NCI-H1930 (cell line): ENCODE measurements at regions not wholly inside any gene's neighbourhood (a gene's known extent, or its start where the extent isn't known, plus 50 kb on each side); places are given as distances from the start of the nearest gene placed in this dataset.

Source experiments
- DNase-seq, 2 experiments: peaks; one replicate each; lab custom pipeline; 2025; lab: John Stamatoyannopoulos, UW

DNA sequence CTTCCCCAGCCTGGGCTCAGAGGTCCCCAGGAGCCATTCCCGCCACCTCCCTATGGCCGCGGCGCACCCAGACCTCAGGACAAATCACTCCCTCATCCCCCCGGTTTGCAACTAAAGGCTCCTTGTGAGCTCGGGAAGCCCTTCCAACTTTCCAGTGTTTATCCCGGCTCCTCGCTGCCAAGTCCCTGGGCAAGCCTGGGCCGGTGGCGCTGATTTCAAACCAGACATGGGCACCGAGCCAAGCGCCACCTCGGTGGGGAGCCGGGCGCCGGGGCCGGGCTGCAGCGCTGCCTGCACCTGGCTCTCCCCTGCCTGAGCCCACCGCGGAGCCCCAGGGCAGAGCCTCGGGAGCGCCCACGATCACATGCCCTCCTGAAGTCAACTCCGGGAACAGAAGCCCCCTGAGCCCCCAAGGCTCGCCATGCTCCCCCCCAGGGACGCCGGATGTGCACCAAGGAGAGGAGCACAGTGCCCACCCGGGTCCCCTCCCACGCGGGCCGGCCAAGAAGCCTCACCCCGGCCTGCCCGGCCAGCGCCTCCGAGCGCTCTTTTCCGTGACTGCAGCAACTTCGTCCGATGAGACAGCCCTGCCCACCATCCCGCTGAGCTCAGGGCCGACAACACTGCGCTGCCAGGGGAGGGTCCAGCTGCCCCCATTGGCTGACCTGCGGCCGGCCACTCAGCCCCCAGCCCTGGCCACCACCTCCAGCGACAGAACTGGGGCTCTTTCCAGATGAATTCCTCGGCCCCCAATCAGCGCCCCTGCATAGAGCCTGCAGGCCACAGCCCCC is 50.0 kb downstream of the NCOR2 start:
- DNase-seq, result peak in 1 of 2 experiments; percentile 32

DNA sequence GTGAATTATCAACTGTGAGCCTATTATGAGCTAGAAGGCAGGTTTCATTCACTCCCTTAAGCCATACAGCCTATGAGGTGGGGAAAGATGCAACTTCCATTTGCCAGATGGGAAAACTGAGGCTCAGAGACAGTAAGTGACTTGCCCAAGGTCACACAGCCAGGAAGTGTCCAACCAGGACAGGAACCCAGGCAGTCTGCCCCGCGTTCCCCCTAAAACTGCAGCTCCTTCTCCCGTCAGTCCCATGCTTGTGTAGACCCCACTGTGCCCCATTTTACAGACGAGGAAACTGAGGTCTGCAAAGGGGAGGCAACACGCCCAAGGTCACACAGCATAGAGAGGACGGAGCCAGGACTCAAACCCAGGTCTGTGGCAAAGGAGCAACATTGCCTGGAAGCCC is 50.6 kb downstream of the NCOR2 start:
- no peak for DNase-seq

DNA sequence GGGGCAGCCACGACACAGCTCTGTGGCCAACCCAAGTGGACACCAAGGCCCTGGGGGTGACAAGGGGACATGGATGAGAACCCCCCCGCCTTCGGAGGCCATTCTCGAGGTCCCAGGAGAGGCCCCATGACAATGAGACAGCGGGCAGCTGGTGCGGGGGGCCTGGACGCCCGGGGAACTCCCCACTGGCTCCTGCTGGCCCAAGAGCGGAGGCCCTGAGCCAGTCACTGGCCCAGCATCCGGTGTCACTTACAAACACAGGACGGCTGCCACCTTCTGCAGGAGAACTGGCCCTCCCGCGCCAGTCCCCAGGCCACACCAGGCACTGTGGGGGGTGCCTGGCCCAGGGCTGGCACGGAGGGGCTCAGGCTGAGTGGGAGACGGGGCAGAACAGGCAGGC is 51.4 kb downstream of the NCOR2 start:
- no peak for DNase-seq

DNA sequence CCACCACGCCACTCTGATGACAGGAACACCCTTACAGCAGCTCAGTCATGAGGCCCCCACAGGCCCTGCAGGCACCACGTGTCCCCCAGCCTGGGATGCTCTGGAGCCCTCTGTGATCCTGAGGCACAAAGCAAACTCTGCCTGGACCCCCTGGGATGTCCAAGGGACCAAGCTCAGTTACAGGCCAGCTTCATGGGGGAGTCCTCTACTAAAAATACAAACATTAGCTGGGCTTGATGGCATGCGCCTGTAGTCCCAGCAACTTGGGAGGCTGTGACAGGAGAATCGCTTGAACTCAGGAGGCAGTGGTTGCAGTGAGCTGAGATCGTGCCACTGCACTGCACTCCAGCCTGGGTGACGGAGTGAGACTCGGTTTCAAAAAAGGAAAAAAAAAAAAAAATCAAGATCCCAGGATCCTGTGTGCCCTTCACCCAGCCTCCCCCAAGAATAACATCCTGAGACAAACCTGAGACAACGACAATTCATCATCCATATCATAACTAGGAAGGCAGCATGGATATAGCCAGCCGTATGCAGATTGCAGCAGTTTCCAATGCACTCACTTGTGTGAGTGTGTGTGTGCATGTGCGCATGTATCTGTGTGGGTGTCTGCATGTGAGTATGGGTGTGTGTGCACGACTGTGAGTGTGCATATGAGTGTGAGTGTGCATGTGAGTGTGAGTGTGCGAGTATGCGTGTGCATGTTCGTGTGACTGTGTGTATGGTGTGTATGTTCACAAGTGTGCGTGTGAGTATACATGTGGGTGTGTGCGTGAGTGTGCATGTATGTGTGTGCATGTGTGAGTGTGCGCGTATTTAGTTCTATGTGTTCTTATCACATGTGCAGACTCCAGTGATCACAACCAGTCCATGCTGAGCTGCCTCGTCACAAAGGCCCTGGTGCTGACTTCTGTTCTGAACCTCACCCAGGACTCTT is 52.1 kb downstream of the NCOR2 start:
- DNase-seq, result no peak

DNA sequence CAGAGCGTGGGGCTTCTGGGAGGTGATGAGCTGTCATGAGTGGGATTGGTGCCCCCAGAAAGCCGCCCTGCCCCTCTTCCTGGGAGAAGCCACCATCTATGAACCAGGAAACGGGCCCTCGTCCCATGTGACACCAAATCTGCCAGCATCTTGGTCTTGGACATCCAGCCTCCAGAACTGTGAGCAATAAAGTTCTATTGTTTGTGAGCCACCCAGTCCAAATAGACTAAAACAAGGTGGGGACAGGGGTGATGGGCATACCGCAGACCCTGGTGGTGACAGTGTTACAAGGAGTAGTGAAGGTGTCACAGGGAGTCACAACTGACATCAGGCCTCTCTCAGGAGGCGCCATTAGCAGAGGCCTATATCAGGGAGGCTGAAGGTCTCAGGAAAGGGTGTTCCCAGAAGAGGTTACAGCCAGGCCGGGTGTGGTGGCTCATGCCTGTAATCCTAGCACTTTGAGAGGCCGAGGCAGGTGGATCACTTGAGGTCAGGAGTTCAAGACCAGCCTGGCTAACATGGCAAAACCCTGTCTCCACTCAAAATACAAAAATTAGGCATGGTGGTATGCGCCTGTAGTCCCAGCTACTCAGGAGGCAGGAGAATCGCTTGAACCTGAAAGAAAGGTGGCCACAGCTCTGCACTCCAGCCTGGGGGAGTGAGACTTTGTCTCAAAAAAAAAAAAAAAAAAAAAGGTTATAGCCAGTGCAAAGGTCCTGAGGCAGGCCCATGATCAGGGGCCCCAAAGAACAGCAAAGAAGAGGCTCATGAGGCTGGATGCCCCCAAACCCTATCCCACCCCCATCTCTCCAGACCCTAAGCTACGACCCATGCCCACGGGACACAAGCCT is 53.0 kb downstream of the NCOR2 start:
- DNase-seq, result no peak

DNA sequence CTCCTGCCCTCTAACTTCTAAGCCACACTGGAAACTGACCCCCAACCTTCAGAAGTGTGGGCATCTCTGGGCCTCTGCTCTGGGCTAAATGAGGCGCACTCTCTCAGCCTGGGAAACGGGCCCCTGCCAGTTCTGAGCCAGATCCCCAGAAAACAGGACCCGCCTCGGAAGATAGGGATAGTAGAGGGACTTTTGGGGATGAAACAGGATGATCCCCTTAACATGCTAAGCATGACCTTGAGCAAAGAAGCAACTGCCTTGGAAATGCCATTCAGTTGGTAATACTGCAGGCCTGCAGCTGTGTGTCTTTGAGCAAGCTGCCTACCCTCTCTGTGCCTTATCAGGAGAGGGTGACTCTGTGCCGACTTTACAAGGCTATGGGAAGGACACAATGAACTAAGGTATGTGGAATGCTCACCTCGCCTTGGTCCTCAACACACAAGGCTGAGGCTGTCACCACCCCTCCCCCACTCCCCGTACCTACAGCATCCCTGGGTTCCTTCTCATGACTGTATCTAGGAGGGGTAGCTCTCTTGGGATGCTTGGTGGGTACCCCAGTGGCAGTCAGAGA is 54.0 kb downstream of the NCOR2 start:
- no peak for DNase-seq

DNA sequence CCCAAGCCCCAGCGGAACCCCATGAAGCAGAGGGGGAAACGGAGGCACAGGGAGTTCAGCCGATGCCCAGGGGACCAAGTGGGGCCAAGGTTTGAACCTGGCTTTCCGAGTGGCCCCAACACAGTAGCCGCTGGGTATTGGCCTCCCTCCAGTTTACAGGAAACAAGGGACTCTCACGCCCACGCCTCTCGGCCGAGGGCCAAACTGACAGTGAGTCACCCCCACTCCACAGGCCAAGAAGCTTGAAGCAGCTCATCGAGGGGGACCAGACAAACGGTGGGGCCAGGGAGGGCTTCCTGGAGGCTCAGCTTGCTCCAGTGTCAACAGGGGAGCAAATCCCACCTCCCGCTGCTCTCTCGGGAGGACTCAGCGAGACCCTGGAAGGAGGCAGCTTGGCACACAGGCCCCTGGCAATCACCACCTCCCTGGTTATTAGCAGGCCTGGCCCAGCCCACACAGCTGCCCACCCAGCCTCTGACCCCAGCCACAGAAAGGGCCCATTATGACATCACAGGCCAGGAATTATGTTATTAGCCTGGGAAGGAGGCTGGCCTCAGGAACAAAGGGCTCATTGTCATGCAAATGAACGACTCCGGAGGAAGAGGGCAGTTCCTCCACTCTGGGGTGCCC is 54.6 kb downstream of the NCOR2 start:
- DNase-seq, result no peak

DNA sequence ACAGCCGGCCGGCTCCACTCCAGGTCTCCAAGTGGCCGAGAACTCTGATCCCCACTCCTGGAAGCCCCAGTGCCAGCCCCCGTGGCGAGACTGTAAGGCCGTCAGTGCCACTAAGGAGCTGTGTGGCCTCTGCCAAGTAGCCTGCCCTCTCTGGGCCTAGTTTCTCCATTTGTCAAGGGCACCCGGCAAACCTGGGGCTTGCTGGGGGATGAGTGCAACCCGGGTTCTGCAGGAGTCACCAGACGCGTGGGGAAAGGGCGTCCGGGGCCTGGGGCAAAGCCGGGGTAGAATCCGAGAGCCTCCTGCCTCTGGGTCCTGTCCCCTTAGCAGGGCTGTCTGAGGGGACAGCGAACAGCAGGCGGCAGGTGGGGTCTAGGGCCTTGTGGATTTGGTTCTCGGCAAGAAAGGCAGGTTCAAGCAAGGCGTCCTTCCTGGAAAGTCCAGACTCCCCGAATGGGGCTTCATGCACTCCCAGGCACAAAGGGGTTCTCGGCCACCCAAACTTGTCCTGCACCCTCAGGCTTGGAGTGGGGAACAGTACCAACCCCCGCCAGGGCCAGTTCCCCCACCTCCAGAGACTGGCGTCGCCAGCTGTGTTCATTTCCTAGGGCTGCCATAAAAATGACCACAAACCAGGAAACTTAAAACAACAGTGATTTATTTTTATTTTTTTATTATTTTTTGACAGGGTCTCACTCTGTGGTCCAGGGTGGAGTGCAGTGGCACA is 56.0 kb downstream of the NCOR2 start:
- no peak for DNase-seq

DNA sequence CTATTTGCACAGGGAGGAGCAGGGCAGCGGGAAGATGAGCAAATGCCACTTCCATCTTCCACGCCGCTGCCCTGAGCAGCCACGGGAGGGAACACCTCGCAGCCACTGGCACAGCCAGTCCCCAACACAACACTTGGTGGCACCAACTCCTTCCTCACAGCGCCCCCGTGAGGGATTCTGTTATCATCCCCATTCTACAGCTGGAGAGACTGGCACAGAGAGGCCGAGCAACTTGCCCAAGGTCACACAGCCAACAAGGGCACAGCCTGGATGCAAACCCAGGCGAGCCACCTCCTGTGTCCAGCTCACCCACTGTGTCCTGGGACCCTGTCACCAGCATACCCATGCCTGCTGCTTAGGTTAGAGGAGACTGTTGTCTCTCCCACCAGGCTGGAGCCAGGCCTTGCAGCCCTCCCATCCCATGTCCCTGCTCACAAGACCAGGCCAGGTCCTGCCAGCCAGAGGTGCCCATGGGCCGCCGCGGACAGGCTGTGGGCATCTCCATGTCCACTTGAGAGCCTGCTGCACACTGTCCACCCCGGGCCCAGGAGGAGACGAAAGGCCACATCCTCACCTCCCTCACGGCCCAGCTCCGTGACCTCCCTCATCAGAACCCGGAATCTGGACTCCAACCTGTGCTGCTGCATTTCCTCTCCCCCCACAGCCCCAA is 57.0 kb downstream of the NCOR2 start:
- no peak for DNase-seq

DNA sequence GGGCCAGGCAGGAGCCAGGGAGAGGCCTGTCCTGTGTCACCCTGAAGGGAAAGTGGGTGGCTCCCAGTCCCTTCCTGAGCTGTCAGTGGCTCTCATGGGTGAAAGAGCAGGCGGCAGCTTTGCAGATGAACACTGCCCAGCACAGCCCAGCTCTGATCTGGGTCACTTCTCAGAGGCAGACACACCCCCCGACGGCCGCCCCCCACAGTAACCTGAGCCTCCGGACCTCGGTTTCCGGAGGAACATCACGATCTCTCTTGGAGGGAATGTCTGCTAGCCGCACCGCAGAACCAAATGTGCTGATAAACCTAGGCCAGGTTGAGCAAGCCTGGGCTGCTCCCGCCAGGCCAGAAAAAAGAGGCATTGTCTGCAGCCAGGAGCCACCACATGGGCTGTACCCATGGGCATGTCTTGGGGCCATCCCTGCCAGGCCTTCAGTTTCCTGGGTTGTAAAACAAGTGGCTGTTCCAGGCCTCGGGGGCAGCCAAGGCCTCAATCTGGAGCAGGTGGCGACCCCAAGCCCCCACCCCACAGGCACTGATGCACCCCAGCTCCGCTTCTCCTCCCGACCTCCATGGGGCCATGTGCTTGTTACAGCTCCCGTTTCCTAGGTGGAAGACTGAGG is 57.6 kb downstream of the NCOR2 start:
- DNase-seq, result no peak

DNA sequence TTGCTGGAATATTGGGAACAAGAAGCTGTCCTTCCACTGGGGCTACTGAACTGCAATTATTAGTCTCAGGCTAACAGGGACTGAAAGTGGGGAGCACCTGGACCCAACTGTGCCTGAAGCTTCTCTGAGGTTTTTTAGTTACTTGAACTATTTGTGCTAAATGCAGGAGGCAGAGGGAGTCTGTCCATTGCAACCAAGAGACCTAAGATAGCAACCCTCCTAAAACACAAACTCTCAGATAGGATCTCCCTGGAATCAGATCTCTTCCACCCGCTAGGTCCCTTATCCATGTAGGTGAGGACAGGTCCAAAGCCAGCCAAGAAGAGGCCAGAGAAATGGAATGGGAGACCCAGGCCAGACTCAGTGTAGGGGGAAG is 58.1 kb downstream of the NCOR2 start:
- DNase-seq, result no peak

DNA sequence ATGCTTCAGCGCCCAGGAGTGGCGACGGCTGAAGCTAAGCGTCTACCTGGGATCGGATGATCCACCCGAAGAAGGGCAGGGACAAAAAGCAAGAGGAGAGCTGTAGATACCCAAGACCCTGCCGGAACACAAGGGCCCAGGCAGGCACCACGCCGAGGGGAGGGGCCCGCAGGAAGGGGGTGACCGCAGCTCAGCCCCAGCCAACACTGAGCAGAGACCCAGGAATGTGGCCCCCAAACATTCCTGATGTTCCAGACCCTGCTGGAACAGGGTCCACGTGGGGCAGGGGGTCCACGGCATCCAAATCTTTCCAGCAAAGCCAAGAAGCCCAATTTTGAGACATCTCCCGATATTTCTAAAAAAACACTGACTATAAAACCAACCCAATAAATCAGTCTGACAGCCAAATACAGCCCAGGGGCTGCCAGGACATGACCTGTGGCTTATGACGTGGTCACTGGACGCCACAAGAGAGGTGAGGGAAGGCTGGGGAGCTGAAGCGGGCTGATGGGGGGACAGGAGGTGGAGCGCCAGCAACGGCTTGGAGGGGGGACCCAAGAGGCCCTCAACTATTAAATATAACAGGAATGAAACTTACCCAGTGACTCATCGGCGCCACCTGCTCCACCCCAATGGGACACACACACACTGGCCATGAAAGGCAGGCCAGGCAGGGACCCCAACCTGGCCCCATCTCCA is 58.9 kb downstream of the NCOR2 start:
- no peak for DNase-seq

DNA sequence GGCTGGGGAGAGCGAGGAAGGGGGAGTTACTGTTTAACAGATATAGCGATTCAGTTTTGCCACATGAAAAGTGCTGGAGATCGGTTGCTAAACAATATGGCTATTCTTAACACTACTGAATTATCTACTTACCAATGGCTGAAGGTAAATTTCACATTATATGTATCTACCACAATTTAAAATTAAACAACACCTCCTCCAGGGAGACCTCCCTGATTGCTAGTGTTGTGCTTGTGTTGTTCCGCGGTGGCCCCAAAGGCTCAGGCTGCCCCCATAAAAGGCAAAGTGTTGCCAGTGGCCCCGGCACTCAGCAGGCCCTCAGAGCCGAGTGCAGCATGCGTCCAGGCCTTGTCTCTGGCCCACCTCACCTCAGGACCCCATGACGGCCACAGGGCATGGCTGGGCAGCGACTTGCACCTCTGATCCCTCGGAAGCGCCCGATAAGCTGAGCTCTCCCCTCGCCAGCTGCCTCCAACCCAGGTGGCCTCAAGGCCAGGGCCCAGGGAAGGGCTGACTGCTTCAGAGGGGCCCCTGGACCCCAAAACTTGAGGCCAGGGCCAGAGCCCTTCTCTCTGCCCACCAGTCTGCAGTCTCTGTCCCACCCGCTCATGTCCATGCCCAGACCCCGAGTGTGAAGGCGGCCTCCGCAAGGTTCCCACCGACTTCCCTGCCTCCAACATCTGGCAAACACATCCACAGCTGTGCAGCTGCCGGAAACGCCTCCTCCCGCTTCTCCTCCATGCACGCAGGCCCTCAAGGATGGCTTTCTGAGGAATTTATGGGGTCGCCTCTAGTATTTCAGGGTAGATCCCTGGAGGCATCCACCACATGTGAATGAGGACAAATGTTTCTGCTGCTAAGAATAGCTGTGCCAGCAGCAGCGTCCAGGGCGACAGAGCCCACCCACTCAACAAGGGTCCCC is 60.0 kb downstream of the NCOR2 start:
- no peak for DNase-seq

DNA sequence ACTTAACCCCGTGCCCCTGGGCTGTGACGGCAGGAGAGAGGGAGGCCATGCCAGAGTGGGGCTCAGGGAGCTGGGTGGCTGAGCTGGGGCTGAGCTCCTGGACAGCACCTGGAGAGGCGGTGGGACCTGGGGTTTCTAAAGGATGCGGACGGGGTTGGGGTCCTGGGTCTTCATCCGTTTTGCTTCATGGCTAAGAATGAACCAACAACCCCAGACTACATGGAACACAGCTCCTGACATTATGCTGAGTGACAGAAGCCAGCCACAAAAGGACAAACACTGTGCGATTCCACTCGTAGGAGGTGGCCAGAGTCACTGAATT is 60.6 kb downstream of the NCOR2 start:
- no peak for DNase-seq

DNA sequence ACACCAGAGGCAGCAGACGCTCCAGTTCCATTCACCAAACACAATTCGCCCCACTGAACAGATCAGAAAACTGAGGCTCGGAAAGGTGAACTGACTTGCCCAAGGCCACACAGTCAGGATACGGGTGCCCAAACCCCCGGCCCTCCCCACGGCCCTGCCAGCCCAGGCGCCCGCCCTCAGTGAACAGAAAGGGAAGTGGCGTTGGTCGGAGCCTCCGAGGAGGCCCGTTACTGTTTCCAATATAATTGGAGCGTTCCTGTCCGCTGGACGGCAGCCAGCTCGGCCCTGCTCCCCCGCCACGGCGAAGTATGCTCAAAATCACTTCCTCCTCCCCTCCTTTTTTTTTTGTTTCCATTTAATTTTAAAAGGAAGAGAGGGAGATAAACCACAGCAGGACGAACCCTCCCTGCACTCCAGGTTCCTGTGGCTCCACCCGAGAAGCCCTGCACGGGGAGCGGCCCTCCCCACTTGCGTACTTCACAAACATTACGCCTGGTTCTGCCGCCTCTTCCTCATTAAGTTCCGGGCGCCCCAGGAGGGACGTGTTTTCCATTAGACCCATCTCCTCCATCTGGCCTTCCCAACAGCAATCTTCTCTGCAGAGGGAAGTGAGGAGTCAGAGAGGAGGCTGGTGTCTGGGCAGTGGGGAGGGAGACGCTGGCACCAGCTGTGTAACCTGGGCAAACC is 61.1 kb downstream of the NCOR2 start:
- no peak for DNase-seq

DNA sequence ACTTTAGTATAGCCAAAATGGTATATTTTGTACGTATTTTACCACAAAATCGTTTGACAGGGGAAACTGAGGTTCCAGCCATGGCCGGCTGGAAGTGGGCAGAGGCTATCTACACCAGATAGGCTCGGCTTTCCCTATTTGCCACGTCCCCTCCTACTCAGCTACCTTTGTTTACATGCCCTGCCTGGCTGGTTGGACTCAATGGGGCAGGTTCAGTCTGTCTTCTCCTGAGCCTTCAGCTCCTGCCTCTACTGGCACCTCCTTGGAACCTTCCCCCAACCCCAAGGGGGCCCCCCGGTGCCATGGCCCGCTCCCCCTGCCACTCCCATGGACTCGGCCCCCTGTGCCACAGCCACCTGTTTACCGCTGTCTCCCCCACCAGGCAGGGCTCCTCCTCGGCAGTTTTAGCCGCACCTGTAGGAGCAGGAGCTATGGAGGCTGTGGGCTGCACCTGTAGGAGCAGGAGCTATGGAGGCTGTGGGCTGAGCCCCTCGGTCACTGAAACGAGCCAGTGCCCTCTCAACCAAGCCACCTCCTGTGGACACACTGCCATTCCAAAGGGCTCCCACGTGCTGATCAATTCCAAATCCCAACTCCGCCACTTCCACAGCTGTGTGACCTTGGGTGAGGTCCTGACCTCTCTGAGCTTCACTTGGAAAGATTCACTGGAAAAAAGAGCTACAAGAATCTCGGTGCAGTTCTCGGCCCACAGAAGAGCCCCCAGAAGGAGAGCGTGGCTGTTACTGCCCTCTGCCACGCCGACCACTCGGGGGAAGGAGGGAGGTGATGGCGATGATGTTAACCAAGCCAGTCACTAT is 62.2 kb downstream of the NCOR2 start:
- DNase-seq, result no peak
